Aorta (tissue), 5 donors: ENCODE measurements at regions not wholly inside any gene's neighbourhood (a gene's known extent, or its start where the extent isn't known, plus 50 kb on each side); places are given as distances from the start of the nearest gene placed in this dataset.

Source experiments
- ATAC-seq: fragments of 200-7000 bp; cut with Tn5 transposase; one replicate; pipeline ENCODE4 v1.9.1; 2022; ENCODE audit warnings: moderate library complexity; ENCODE audit not compliant: low FRiP score
- DNase-seq, 2 donors: peaks; one replicate each; pipeline ENCODE4 v3.0.0-alpha.2; 2020
- H3K27ac ChIP-seq, 2 donors: one replicate each; pipeline ENCODE4 v1.5.1; 2013; ENCODE audit warnings: low read length in 2 of 2, mild to moderate bottlenecking in 2 of 2, moderate library complexity in 2 of 2, control low read depth in 1 of 2, inconsistent platforms in 1 of 2, low read depth in 1 of 2
- H3K27me3 ChIP-seq, 2 donors: one replicate each; pipeline ENCODE4 v1.6.1; 2013; ENCODE audit warnings: control low read depth in 1 of 2, low read length in 1 of 2, mild to moderate bottlenecking in 1 of 2, moderate library complexity in 1 of 2; ENCODE audit not compliant: insufficient read depth in 2 of 2, control insufficient read depth in 1 of 2
- H3K36me3 ChIP-seq, 2 donors: one replicate each; pipeline ENCODE4 v1.6.1; 2013; ENCODE audit warnings: control low read depth in 1 of 2, low read length in 1 of 2, mild to moderate bottlenecking in 1 of 2; ENCODE audit not compliant: insufficient read depth in 2 of 2, control insufficient read depth in 1 of 2
- H3K4me1 ChIP-seq, 2 donors: one replicate each; pipeline ENCODE4 v1.6.1; 2013; ENCODE audit warnings: low read length in 2 of 2, control low read depth in 1 of 2, mild to moderate bottlenecking in 1 of 2, moderate library complexity in 1 of 2; ENCODE audit not compliant: insufficient read depth in 2 of 2, control insufficient read depth in 1 of 2
- H3K4me3 ChIP-seq, 2 donors: one replicate each; pipeline ENCODE4 v1.5.1; 2013; ENCODE audit warnings: low read length in 2 of 2, control low read depth in 1 of 2, mild to moderate bottlenecking in 1 of 2
- H3K9me3 ChIP-seq: one replicate; pipeline ENCODE4 v1.6.1; 2013; ENCODE audit warnings: mild to moderate bottlenecking, low read length; ENCODE audit not compliant: control insufficient read depth
- WGBS, 2 donors: extraction: QIAGEN DNeasy Blood & Tissue Kit; methylation state at CpG; one replicate each; pipeline ENCODE4 v1.1.7; 2013; 5-methylcytosine and 5-hydroxymethylcytosine counted together
- intact Hi-C, 2 donors: fragments of 100-400 bp; cut with DNase I; formaldehyde crosslinking; loops; one replicate each; pipeline versions ENCODE4 v1.14.2 to v1.15.0; 2022
- donor health status: healthy with polysubstance abuse.
- donor health status: Bipolar disorder and iron deficiency.
- donor health status: DM: no; HTN: no; CAD: no.
- donor health status: DM: no; HTN: no; CAD: no.
- donor health status: DM: yes; HTN: yes; CAD: no.

DNA sequence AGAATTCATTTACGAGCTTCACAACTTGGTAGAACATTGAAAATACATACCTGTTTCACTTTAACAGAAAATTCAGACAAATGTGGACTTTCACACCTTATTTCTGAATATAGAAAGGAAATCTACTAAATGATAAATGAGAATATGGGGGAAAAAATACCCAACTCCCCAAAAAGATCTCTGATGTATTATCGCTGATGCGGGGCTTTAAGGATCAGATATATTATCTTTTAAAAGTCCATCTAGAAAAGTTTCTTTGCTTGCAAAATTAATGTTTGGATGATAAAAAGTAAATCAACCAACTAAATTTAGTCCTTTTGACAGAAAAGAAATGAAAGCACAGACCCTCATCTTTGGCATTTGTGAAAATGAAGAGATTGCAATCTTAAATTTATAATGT lies 540.1 kb upstream of the CHAC2 start:
- no peak for DNase-seq
- no peaks in the 10 kb centered on the region for H3K36me3 ChIP-seq
- no peak for ATAC-seq
- WGBS, 2 donors: 98% methylated on average over 3 of the region's 3 CpGs
- intact Hi-C loops: no loop called here
- H3K4me3 ChIP-seq: no peak overlapping the region
- no peak overlapping the region for H3K27ac ChIP-seq
- no peaks in the 10 kb centered on the region for H3K9me3 ChIP-seq
- no peaks in the 10 kb centered on the region for H3K27me3 ChIP-seq
- no peaks in the 10 kb centered on the region for H3K4me1 ChIP-seq

DNA sequence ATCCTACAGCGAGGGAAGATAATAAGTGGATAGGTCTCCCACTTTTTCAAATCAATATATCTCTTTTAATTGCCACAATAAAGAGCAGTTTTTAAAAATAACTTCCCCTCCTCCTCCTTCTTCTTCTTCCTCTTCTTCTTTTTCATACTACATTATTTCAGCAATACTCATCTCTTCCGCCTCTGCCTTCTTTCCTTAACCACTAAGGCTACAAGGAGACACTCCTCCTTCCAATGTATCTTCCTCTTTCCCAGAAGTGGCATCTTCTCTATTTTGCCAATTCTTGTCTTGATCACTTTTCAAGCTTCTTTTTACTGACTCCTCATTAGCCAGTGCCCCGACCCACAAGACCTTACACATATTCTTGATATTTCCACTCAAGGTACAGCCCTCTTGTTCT lies 546.6 kb upstream of the CHAC2 start:
- H3K4me3 ChIP-seq: no peak overlapping the region
- intact Hi-C loops: no loop called here
- 93 to 95% methylated on average over 3 of the region's 3 CpGs for WGBS, 2 donors
- H3K9me3 ChIP-seq: peaks cover 3% of the 10 kb centered on the region
- H3K27me3 ChIP-seq: no peaks in the 10 kb centered on the region
- DNase-seq (no peak), ATAC-seq (no peak)
- no peak overlapping the region for H3K27ac ChIP-seq
- no peaks in the 10 kb centered on the region for H3K4me1 ChIP-seq
- H3K36me3 ChIP-seq: no peaks in the 10 kb centered on the region

DNA sequence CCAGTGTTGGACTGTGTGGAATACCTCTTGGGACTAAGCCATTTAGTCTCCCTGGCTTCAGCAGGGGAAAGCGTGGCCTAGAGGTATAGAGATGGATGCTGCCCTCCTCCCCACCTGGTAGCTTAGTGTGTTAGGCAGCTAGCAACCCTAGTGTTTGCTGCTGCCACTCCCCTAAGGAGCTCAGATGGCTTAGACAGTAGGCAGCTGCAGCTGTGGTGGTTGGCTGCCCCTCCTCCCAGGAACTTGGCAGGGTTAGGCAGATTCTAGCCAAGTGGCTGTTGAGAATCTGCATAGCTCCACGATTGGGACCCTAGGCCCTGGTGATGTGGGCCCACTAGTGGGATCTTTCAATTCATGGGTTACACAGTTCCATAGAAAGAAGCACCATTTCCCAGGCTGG lies 550.4 kb upstream of the CHAC2 start:
- Histone ChIP-seq H3K4me3 (no peak overlapping the region), H3K4me1 (no peaks in the 10 kb centered on the region), H3K27ac (no peak overlapping the region), H3K9me3 (peaks cover 3% of the 10 kb centered on the region), H3K36me3 (no peaks in the 10 kb centered on the region), H3K27me3 (no peaks in the 10 kb centered on the region)
- intact Hi-C loops: no loop called here
- DNase-seq (no peak), ATAC-seq (no peak)
- 73 to 78% methylated on average over 2 of the region's 2 CpGs for WGBS, 2 donors

DNA sequence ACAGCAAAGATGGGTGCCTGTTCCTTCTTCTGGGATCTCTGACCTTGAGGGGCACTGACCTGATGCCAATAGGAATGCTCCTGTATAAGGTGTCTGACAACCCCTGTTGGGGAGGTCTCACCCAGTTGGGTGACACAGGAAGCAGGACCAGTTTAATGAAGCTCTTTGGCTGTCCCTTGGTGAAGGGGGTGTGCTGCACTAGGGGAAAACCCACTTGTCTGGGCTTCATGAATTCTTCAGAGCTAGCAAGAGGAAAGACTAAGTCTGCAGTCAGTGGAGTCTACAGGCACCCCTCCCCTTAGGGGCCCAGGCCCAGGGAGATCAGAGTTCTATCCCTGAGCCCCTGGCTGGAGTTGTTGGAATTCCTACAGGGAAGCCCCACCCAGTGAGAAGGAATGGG lies 550.8 kb upstream of the CHAC2 start:
- Histone ChIP-seq H3K27ac (no peak overlapping the region), H3K36me3 (no peaks in the 10 kb centered on the region), H3K4me1 (no peaks in the 10 kb centered on the region), H3K27me3 (no peaks in the 10 kb centered on the region), H3K9me3 (peaks cover 3% of the 10 kb centered on the region), H3K4me3 (no peak overlapping the region)
- intact Hi-C loops: no loop called here
- DNase-seq (no peak), ATAC-seq (no peak)

DNA sequence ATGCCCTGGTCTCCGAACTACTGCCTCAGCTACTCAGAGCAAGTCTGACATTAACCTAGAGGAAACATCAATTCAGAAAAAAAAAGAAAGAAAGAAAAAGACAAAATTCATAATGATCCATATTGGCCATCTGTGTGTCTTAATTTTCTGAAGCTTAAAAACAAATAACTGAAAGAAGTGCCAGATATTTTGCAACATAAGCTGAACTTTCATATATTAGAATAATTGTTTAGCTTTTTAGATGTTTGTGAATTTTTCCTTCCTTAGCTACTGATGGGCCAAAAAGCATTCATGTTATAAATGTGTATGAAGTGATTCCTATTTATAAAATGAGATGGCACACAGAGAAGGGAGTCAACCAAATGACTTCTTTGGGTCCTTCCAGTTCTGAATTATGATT lies 555.0 kb upstream of the CHAC2 start:
- Histone ChIP-seq H3K4me1 (no peaks in the 10 kb centered on the region), H3K4me3 (no peak overlapping the region), H3K27me3 (no peaks in the 10 kb centered on the region), H3K27ac (no peak overlapping the region), H3K9me3 (no peaks in the 10 kb centered on the region), H3K36me3 (no peaks in the 10 kb centered on the region)
- DNase-seq (no peak), ATAC-seq (no peak)
- intact Hi-C loops: no loop called here
- WGBS, 2 donors: 41 to 97% methylated on average over 1 of the region's 1 CpG

DNA sequence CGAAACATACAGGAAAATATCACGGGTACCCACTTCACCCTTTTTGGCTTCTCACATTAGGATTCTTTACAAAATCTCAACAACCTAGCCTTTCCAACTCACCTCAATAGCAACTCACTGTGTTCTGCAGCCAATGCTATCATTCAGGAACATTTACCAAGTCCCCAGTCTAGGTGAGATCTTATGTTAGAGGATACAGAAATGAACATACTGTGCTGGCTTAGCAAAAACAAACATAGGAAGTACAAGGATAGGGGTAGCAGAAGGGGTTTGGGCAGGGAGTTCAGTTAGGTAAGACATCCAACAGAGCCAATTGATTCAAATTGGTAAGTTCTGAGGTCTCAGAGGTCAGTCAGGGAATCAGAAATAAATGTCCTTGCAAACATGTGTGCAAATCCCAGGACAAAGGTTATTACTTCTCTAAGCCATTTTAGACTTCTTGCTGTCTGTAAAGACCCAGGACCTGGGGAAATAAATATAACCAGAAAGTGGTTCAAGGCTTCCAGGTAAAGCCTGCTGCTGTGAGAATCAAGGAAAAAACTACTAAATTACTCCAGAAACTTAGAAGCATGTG lies 556.3 kb upstream of the CHAC2 start:
- Histone ChIP-seq H3K4me3 (no peak overlapping the region), H3K4me1 (no peaks in the 10 kb centered on the region), H3K9me3 (no peaks in the 10 kb centered on the region), H3K36me3 (no peaks in the 10 kb centered on the region), H3K27ac (no peak overlapping the region), H3K27me3 (no peaks in the 10 kb centered on the region)
- DNase-seq: no peak
- 89 to 91% methylated on average over 2 of the region's 2 CpGs for WGBS, 2 donors
- intact Hi-C loops: no loop called here
- no peak for ATAC-seq

DNA sequence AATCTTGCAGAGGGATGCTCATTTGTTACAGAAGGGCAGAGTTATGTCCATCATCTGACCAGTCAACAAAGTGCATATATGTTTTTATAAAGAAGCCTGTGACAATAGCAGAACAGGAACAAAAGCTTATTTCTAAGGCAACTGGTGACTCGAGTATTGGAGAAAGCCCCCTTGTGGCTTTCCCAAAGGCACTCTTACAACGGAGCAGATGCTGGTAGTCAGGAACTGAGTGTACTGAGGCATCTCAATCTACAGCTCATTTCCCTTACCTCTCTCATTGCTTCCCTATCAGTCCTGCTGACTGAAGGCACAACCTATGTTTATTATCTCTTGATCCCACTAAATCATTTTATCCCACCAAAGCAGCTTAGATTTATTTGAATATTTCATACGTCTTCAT lies 557.1 kb upstream of the CHAC2 start:
- H3K4me1 ChIP-seq: no peaks in the 10 kb centered on the region
- intact Hi-C loops: no loop called here
- H3K4me3 ChIP-seq: no peak overlapping the region
- WGBS, 2 donors: 39 to 42% methylated on average over 3 of the region's 3 CpGs
- no peak overlapping the region for H3K27ac ChIP-seq
- DNase-seq: no peak
- no peaks in the 10 kb centered on the region for H3K27me3 ChIP-seq
- H3K36me3 ChIP-seq: no peaks in the 10 kb centered on the region
- H3K9me3 ChIP-seq: no peaks in the 10 kb centered on the region
- ATAC-seq: no peak

DNA sequence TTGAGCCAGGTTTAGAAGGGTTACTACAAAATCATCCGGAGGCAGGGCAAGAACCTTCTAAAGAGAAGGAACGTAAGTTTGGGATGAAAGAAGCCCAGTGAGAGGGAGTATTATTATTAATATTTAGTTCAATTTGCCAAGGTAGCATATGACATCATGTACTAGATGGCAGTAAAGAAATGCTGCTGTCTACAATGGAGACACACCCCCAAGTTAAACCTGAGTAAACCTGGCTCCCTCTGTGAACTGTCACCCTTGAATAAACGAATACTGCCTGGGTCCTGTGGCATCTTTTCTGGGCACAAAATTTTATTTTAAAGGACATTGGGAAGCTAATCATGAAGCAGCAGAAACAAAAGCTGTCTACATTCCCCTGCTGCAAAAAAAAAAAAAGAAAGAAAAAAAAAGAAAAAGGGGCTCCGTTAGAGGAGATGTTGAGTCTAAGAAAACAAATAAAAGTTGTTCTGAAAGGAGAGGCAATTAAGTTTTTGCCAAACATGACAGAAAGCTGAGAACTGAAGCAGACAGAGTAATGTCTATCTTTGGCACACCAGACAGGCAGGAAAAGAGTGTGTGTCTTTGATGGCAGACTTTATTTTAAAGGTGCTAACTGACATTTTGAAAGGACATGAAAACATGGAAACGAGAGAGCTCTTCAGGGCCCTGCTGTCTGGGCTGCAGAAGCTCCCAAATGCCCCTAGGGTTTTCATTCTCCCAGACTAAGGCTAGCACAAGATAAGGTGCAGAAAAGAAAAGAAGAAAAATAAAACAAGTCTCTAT lies 557.7 kb upstream of the CHAC2 start:
- no peaks in the 10 kb centered on the region for H3K4me1 ChIP-seq
- H3K4me3 ChIP-seq: no peak overlapping the region
- H3K27ac ChIP-seq: no peak overlapping the region
- intact Hi-C loops: no loop called here
- DNase-seq (no peak), ATAC-seq (no peak)
- no peaks in the 10 kb centered on the region for H3K27me3 ChIP-seq
- H3K9me3 ChIP-seq: no peaks in the 10 kb centered on the region
- no peaks in the 10 kb centered on the region for H3K36me3 ChIP-seq
- 20% methylated on average over 5 of the region's 5 CpGs for WGBS, 2 donors

DNA sequence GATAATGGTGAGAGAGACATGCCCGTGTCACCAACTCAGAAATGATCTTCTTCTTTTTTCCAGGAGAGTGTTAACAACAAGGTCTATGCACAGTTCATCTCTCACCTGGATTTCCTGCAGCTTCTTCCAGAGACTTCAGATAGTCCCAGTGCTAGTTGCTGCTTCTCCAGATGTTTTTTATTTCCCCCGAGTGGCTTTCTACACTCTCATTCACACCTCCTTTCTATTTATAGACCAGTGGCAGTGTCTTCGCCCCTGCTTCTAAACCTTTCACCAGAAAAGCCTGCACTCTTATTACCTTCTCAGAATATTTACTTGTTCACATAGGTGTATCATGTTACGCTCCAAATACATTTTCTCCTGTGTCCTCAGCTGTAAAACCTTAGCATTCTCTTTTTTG lies 558.8 kb upstream of the CHAC2 start:
- 78% methylated on average over 4 of the region's 4 CpGs for WGBS, 2 donors

More for the DNA sequence above, 558.8 kb upstream of the CHAC2 start:
- H3K36me3 ChIP-seq: no peaks in the 10 kb centered on the region
- DNase-seq (no peak), ATAC-seq (no peak)
- H3K4me1 ChIP-seq: no peaks in the 10 kb centered on the region
- H3K27me3 ChIP-seq: no peaks in the 10 kb centered on the region
- no peaks in the 10 kb centered on the region for H3K9me3 ChIP-seq
- no peak overlapping the region for H3K4me3 ChIP-seq
- H3K27ac ChIP-seq: no peak overlapping the region
- intact Hi-C loops: no loop called here
